ENCODE measurements at regions not wholly inside any gene's neighbourhood (a gene's known extent, or its start where the extent isn't known, plus 50 kb on each side); places are given as distances from the start of the nearest gene placed in this dataset.

GRCh38 chr7:25707768-25708620 lies 444.0 kb upstream of the NFE2L3 start:
- no peak for TF ChIP-seq CTCF (conservative IDR thresholded peaks at IDR 0.05)
- Mint-ChIP-seq H3K4me3 (no peak overlapping the region), H3K27ac (peak overlapping the region; percentile 32), H3K27me3 (peaks cover 17% of the 10 kb centered on the region), H3K9me3 (peaks cover 20% of the 10 kb centered on the region), H3K4me1 (ENCODE audit: unreplicated experiment) (peaks cover 27% of the 10 kb centered on the region), H3K36me3 (no peaks in the 10 kb centered on the region)
- no peak for DNase-seq (ENCODE audit: extremely low spot score, unreplicated experiment)

GRCh38 chr7:25710959-25711358 lies 441.0 kb upstream of the NFE2L3 start:
- no peak overlapping the region for H3K27ac Mint-ChIP-seq
- H3K4me3 Mint-ChIP-seq = no peak overlapping the region
- peaks cover 44% of the 10 kb centered on the region for H3K4me1 Mint-ChIP-seq (ENCODE audit: unreplicated experiment)
- peaks cover 17% of the 10 kb centered on the region for H3K27me3 Mint-ChIP-seq
- peaks cover 14% of the 10 kb centered on the region for H3K9me3 Mint-ChIP-seq
- H3K36me3 Mint-ChIP-seq = no peaks in the 10 kb centered on the region
- DNase-seq (ENCODE audit: extremely low spot score, unreplicated experiment) = no peak
- TF ChIP-seq CTCF (conservative IDR thresholded peaks at IDR 0.05) = no peak

- TF ChIP-seq CTCF (conservative IDR thresholded peaks at IDR 0.05) = no peak
- H3K4me1 Mint-ChIP-seq (ENCODE audit: unreplicated experiment) = peaks cover 44% of the 10 kb centered on the region
- peaks cover 9% of the 10 kb centered on the region for H3K9me3 Mint-ChIP-seq
- no peaks in the 10 kb centered on the region for H3K36me3 Mint-ChIP-seq
- H3K27me3 Mint-ChIP-seq = peaks cover 21% of the 10 kb centered on the region
- DNase-seq (ENCODE audit: extremely low spot score, unreplicated experiment) = no peak
- H3K4me3 Mint-ChIP-seq = no peak overlapping the region
- no peak overlapping the region for H3K27ac Mint-ChIP-seq
Measured at GRCh38 chr7:25711940-25712339, 440.1 kb upstream of the NFE2L3 start.

GRCh38 chr7:25712500-25712899 lies 439.5 kb upstream of the NFE2L3 start:
- Mint-ChIP-seq H3K36me3 (no peaks in the 10 kb centered on the region), H3K4me1 (ENCODE audit: unreplicated experiment) (peaks cover 40% of the 10 kb centered on the region)
- no peak for TF ChIP-seq CTCF (conservative IDR thresholded peaks at IDR 0.05)

GRCh38 chr7:25714013-25714412 lies 438.0 kb upstream of the NFE2L3 start:
- no peak for TF ChIP-seq CTCF (conservative IDR thresholded peaks at IDR 0.05)
- Mint-ChIP-seq H3K27me3 (peaks cover 19% of the 10 kb centered on the region), H3K27ac (no peak overlapping the region), H3K36me3 (no peaks in the 10 kb centered on the region), H3K4me1 (ENCODE audit: unreplicated experiment) (peaks cover 28% of the 10 kb centered on the region), H3K4me3 (no peak overlapping the region), H3K9me3 (no peaks in the 10 kb centered on the region)
- DNase-seq (ENCODE audit: extremely low spot score, unreplicated experiment) = no peak

More at GRCh38 chr7:25712500-25712899, 439.5 kb upstream of the NFE2L3 start:
- DNase-seq (ENCODE audit: extremely low spot score, unreplicated experiment) = no peak
- Mint-ChIP-seq H3K9me3 (peaks cover 3% of the 10 kb centered on the region), H3K4me3 (no peak overlapping the region), H3K27ac (no peak overlapping the region), H3K27me3 (peaks cover 24% of the 10 kb centered on the region)
